Endothelial cell of umbilical vein (primary cell): ENCODE measurements at regions not wholly inside any gene's neighbourhood (a gene's known extent, or its start where the extent isn't known, plus 50 kb on each side); places are given as distances from the start of the nearest gene placed in this dataset.

Source experiments
- BruUV-seq: library from RNA; stranded (reverse); fragments of 400-500 nt; replicated peaks from 2 replicates; lab custom pipeline; 2021; lab: Mats Ljungman, UMichigan
- CTCF ChIA-PET: fragments of 300-600, 350-600 bp; sonication (Branson Sonifier 250); formaldehyde crosslinking; loops from one replicate; lab custom pipeline; 2021; ENCODE audit warnings: antibody characterized with exemption, inconsistent platforms; lab: Charles Lee
- POLR2A ChIA-PET: fragments of 300-600, 350-600 bp; sonication (Branson Sonifier 250); formaldehyde crosslinking; loops from one replicate; lab custom pipeline; 2021; ENCODE audit warnings: antibody characterized with exemption, inconsistent platforms; lab: Charles Lee
- DNase-seq: peaks from one replicate; pipeline ENCODE4 v3.0.0-alpha.2; 2011; ENCODE audit warnings: low read depth, low spot score
- FAIRE-seq: peaks from 2 replicates; lab custom pipeline; 2011; peaks lifted over from hg19 to GRCh38; lab: Jason Lieb, UNC
- H2AFZ ChIP-seq: 2 replicates; pipeline ENCODE4 v1.6.0; 2012; ENCODE audit warnings: low read depth, low read length, control low read depth, inconsistent platforms
- H3K27ac ChIP-seq: 2 replicates; pipeline ENCODE4 v1.5.1; 2011; ENCODE audit warnings: low read depth, mild to moderate bottlenecking, control low read depth, low read length, moderate library complexity; ENCODE audit not compliant: insufficient read depth
- H3K27me3 ChIP-seq, 2 experiments: 2 replicates each; pipeline versions ENCODE4 v1.6.0 to v1.6.1; 2011; ENCODE audit warnings: low read length in 2 of 2, mixed read lengths in 1 of 2; ENCODE audit not compliant: control insufficient read depth in 2 of 2, insufficient read depth in 2 of 2
- H3K36me3 ChIP-seq, 2 experiments: 2 replicates in 1 of 2; 3 replicates in 1 of 2; pipeline ENCODE4 v1.5.1; 2011; ENCODE audit warnings: low read length in 2 of 2, mild to moderate bottlenecking in 1 of 2, moderate library complexity in 1 of 2; ENCODE audit not compliant: control insufficient read depth in 2 of 2, insufficient read depth in 2 of 2; ENCODE audit errors: extremely low read depth in 1 of 2
- H3K4me1 ChIP-seq: 3 replicates; pipeline ENCODE4 v1.5.1; 2011; ENCODE audit warnings: mild to moderate bottlenecking, low read length; ENCODE audit not compliant: control insufficient read depth, insufficient read depth; ENCODE audit errors: extremely low read depth
- H3K4me2 ChIP-seq: 2 replicates; pipeline ENCODE4 v1.6.1; 2011; ENCODE audit warnings: low read length, control low read depth, mixed read lengths; ENCODE audit not compliant: insufficient read depth
- H3K4me3 ChIP-seq, 3 experiments: fragments of 200-600 bp in 1 of 3; sonication (generic), shearing (Covaris generic) in 1 of 3; replicated peaks in 1 of 3; 2 replicates each; pipeline ENCODE4 v1.5.1; 2011 to 2016; ENCODE audit warnings: control low read depth in 3 of 3, low read length in 3 of 3, mild to moderate bottlenecking in 2 of 3, inconsistent platforms in 1 of 3, low read depth in 1 of 3, moderate library complexity in 1 of 3; ENCODE audit not compliant: insufficient read depth in 1 of 3
- H3K79me2 ChIP-seq: 2 replicates; pipeline ENCODE4 v1.6.0; 2012; ENCODE audit warnings: low read length, inconsistent platforms; ENCODE audit not compliant: control insufficient read depth, insufficient read depth
- H3K9ac ChIP-seq: replicated peaks from 2 replicates; pipeline ENCODE3; 2011; ENCODE audit warnings: low read length, control low read depth; ENCODE audit not compliant: insufficient read depth; ENCODE audit errors: extremely low read depth
- H3K9me1 ChIP-seq: replicated peaks from 3 replicates; pipeline ENCODE4 v1.6.0; 2011; ENCODE audit warnings: mild to moderate bottlenecking, low read length; ENCODE audit not compliant: control insufficient read depth, insufficient read depth; ENCODE audit errors: extremely low read depth
- H3K9me3 ChIP-seq: replicated peaks from 2 replicates; pipeline ENCODE4 v1.5.1; 2012; ENCODE audit warnings: low read length, inconsistent platforms; ENCODE audit not compliant: control insufficient read depth, insufficient read depth
- H4K20me1 ChIP-seq: replicated peaks from 2 replicates; pipeline ENCODE3; 2011; ENCODE audit warnings: mild to moderate bottlenecking, low read length; ENCODE audit not compliant: control insufficient read depth, insufficient read depth; ENCODE audit errors: extremely low read depth
- CTCF ChIP-seq, 2 donors: IDR thresholded peaks; 1 replicate in 1 of 2; 2 replicates in 1 of 2; pipeline ENCODE4 v1.5.1; 2011; ENCODE audit warnings: low read length in 2 of 2, mild to moderate bottlenecking in 2 of 2, moderate library complexity in 2 of 2, control low read depth in 1 of 2, inconsistent platforms in 1 of 2, low read depth in 1 of 2; ENCODE audit not compliant: insufficient read depth in 1 of 2; ENCODE audit errors: extremely low read depth in 1 of 2
- EZH2 ChIP-seq: IDR thresholded peaks from 2 replicates; pipeline ENCODE4 v1.6.1; 2012; ENCODE audit warnings: borderline replicate concordance, low read depth, mild to moderate bottlenecking, moderate library complexity, low read length, inconsistent platforms; ENCODE audit not compliant: severe bottlenecking
- FOS ChIP-seq: IDR thresholded peaks from 2 replicates; pipeline ENCODE4 v1.6.1; 2011; ENCODE audit warnings: mild to moderate bottlenecking, low read length, moderate library complexity, borderline replicate concordance; ENCODE audit not compliant: insufficient read depth
- GATA2 ChIP-seq: IDR thresholded peaks from 2 replicates; pipeline ENCODE4 v1.7.0; 2011; ENCODE audit warnings: low read depth, mild to moderate bottlenecking, moderate library complexity, mixed read lengths, low read length; ENCODE audit not compliant: insufficient read length, insufficient read depth
- JUN ChIP-seq: IDR thresholded peaks from 2 replicates; pipeline ENCODE4 v1.6.1; 2011; ENCODE audit warnings: borderline replicate concordance, low read depth; ENCODE audit not compliant: insufficient read length, insufficient read depth
- MAX ChIP-seq: IDR thresholded peaks from 2 replicates; pipeline ENCODE4 v1.6.1; 2011; ENCODE audit not compliant: insufficient read depth, insufficient read length
- MYC ChIP-seq: IDR thresholded peaks from one replicate; pipeline ENCODE4 v1.6.1; 2011; ENCODE audit warnings: mild to moderate bottlenecking, low read depth, low read length
- POLR2A ChIP-seq: IDR thresholded peaks from 2 replicates; pipeline ENCODE4 v1.6.1; 2012; ENCODE audit warnings: low read depth, mild to moderate bottlenecking, control low read depth, low read length
- POLR2AphosphoS5 ChIP-seq: IDR thresholded peaks from 2 replicates; pipeline ENCODE4 v1.6.1; 2012; ENCODE audit warnings: low read depth, mild to moderate bottlenecking, control low read depth, low read length, moderate library complexity; ENCODE audit not compliant: insufficient read depth
- dilution Hi-C: fragments of 300-500 bp; cut with MboI; formaldehyde crosslinking; loops from one replicate; pipeline ENCODE4 v1.15.0; 2019; ENCODE audit warnings: low sequenced_read_pairs; ENCODE audit not compliant: extremely low pct_ligation_motif_present
- intact Hi-C: fragments of 100-400 bp; cut with micrococcal nuclease; formaldehyde crosslinking; loops from one replicate; pipeline ENCODE4 v1.10.0; 2022

GRCh38 chr10:78266741-78267469 is 233.2 kb downstream of the RPS24 start:
- Histone ChIP-seq H3K9ac (no peak overlapping the region), H3K36me3 (no peaks in the 10 kb centered on the region), H3K9me1 (no peaks in the 10 kb centered on the region), H3K4me2 (no peak overlapping the region), H4K20me1 (no peaks in the 10 kb centered on the region), H3K27me3 (no peaks in the 10 kb centered on the region), H3K4me1 (no peaks in the 10 kb centered on the region), H3K79me2 (no peaks in the 10 kb centered on the region), H3K27ac (no peak overlapping the region), H2AFZ (no peak overlapping the region), H3K9me3 (no peaks in the 10 kb centered on the region), H3K4me3 (no peak overlapping the region)
- intact Hi-C loops (no loop called here), dilution Hi-C loops (no loop called here)
- FAIRE-seq = no peak
- BruUV-seq = no TSS peak
- no peak for DNase-seq
- TF ChIP-seq CTCF (IDR thresholded peaks at IDR 0.05; ENCODE audit: extremely low read depth in 1 of 2, insufficient read depth in 1 of 2, low read depth in 1 of 2, low read length in 2 of 2) (no peak), FOS (no peak), EZH2 (no peak), MAX (no peak), MYC (no peak), JUN (no peak), POLR2A (no peak), GATA2 (no peak), POLR2AphosphoS5 (no peak)
- CTCF ChIA-PET = interaction anchor here (1.0 kb wide), 1 partner anchor 10 kb away, joined by 3 read pairs; no protein-coding TSS in a partner anchor
- POLR2A ChIA-PET = no interaction called here
